GM23338 (cell line): ENCODE measurements at regions not wholly inside any gene's neighbourhood (a gene's known extent, or its start where the extent isn't known, plus 50 kb on each side); places are given as distances from the start of the nearest gene placed in this dataset.

Experiments
- ATAC-seq: fragments of 200-7000 bp; cut with Tn5 transposase; 3 replicates; pipeline ENCODE4 v1.9.1; 2020
- DNase-seq: peaks from one replicate; pipeline ENCODE4 v3.0.0-alpha.2; 2015; ENCODE audit warnings: low spot score
- H2AFZ ChIP-seq: fragments of 200-600 bp; sonication (generic); 2 replicates; pipeline ENCODE4 v1.8.0; 2016; ENCODE audit warnings: antibody characterized with exemption, mild to moderate bottlenecking, moderate library complexity
- H3F3A ChIP-seq: fragments of 200-600 bp; sonication (generic); replicated peaks from 2 replicates; pipeline ENCODE4 v1.8.0; 2017; ENCODE audit warnings: antibody characterized with exemption, mixed run types, low read depth
- H3K27ac ChIP-seq: fragments of 200-600 bp; sonication (generic); 2 replicates; pipeline ENCODE4 v1.6.1; 2016; ENCODE audit warnings: low read depth
- H3K27me3 ChIP-seq: fragments of 200-600 bp; sonication (generic); 2 replicates; pipeline ENCODE4 v1.8.0; 2016; ENCODE audit warnings: mild to moderate bottlenecking, mixed run types, moderate library complexity; ENCODE audit not compliant: insufficient read depth
- H3K36me3 ChIP-seq: fragments of 200-600 bp; sonication (generic); 2 replicates; pipeline ENCODE4 v1.8.0; 2016; ENCODE audit warnings: mild to moderate bottlenecking; ENCODE audit not compliant: insufficient read depth
- H3K4me1 ChIP-seq: fragments of 200-600 bp; sonication (generic); 2 replicates; pipeline ENCODE4 v1.8.0; 2016; ENCODE audit warnings: mild to moderate bottlenecking, moderate library complexity; ENCODE audit not compliant: insufficient read depth
- H3K4me2 ChIP-seq: fragments of 200-600 bp; sonication (generic); 2 replicates; pipeline ENCODE4 v1.7.1; 2017; ENCODE audit warnings: mixed run types
- H3K4me3 ChIP-seq: fragments of 200-600 bp; sonication (generic); 2 replicates; pipeline ENCODE4 v1.6.1; 2016; ENCODE audit warnings: mixed run types
- H3K79me2 ChIP-seq: fragments of 200-600 bp; sonication (generic); replicated peaks from 2 replicates; pipeline ENCODE4 v1.8.0; 2017; ENCODE audit warnings: mild to moderate bottlenecking; ENCODE audit not compliant: insufficient read depth
- H3K9me2 ChIP-seq: fragments of 200-600 bp; sonication (generic); 2 replicates; pipeline ENCODE4 v1.8.0; 2017; ENCODE audit not compliant: insufficient read depth
- H4K20me1 ChIP-seq: fragments of 200-600 bp; sonication (generic); replicated peaks from 2 replicates; pipeline ENCODE4 v1.8.0; 2017; ENCODE audit warnings: mild to moderate bottlenecking; ENCODE audit not compliant: insufficient read depth
- H3K27ac Mint-ChIP-seq: 2 replicates; pipeline ENCODE4 v1.8.0; 2020; ENCODE audit warnings: inconsistent platforms, mild to moderate bottlenecking, moderate library complexity, mixed read lengths
- H3K27me3 Mint-ChIP-seq: 3 replicates; pipeline ENCODE4 v1.8.0; 2022; ENCODE audit warnings: low read depth, mild to moderate bottlenecking, moderate library complexity, mixed read lengths, inconsistent platforms; ENCODE audit not compliant: insufficient read depth, poor library complexity
- H3K36me3 Mint-ChIP-seq: 3 replicates; pipeline ENCODE4 v1.8.0; 2021; ENCODE audit warnings: low read depth, mild to moderate bottlenecking, inconsistent platforms, moderate library complexity, mixed read lengths
- H3K4me1 Mint-ChIP-seq: 3 replicates; pipeline ENCODE4 v1.8.0; 2020; ENCODE audit warnings: mild to moderate bottlenecking, inconsistent platforms, mixed read lengths
- H3K4me3 Mint-ChIP-seq: 3 replicates; pipeline ENCODE4 v1.8.0; 2021; ENCODE audit warnings: moderate library complexity, mild to moderate bottlenecking, inconsistent platforms, mixed read lengths
- H3K9me3 Mint-ChIP-seq: 3 replicates; pipeline ENCODE4 v1.8.0; 2020; ENCODE audit warnings: moderate library complexity, mild to moderate bottlenecking, inconsistent platforms, mixed read lengths
- CREB1 ChIP-seq: fragments of 250-450 bp; sonication (Bioruptor Pico); IDR thresholded peaks from 2 replicates; pipeline ENCODE4 v1.5.0; 2020; ENCODE audit warnings: low read depth, mild to moderate bottlenecking, moderate library complexity
- EZH2 ChIP-seq: fragments of 200-600 bp; sonication (generic); IDR thresholded peaks from one replicate; pipeline ENCODE4 v1.8.0; 2017; ENCODE audit warnings: antibody characterized with exemption, mild to moderate bottlenecking, low read depth; ENCODE audit not compliant: unreplicated experiment
- EZH2phosphoT487 ChIP-seq: fragments of 200-600 bp; sonication (generic); IDR thresholded peaks from one replicate; pipeline ENCODE4 v1.8.1; 2018; ENCODE audit warnings: antibody characterized with exemption; ENCODE audit not compliant: unreplicated experiment
- POLR2AphosphoS5 ChIP-seq: IDR thresholded peaks from 2 replicates; pipeline ENCODE4 v1.6.1; 2016; ENCODE audit warnings: antibody characterized with exemption, low read depth
- STAT1 ChIP-seq: IDR thresholded peaks from one replicate; pipeline ENCODE4 v1.6.1; 2016; ENCODE audit warnings: antibody characterized with exemption; ENCODE audit not compliant: unreplicated experiment
- ZNF114 ChIP-seq: fragments of 250-450 bp; sonication (Bioruptor Pico); IDR thresholded peaks from 2 replicates; pipeline ENCODE4 v1.5.0; 2020; ENCODE audit warnings: mild to moderate bottlenecking, moderate library complexity
- ZNF331 ChIP-seq: fragments of 250-450 bp; sonication (Bioruptor Pico); IDR thresholded peaks from 2 replicates; pipeline ENCODE4 v1.5.0; 2020; ENCODE audit warnings: low read depth, mild to moderate bottlenecking, moderate library complexity
- TF ChIP-seq, protein P1 (sequence below): IDR thresholded peaks from one replicate; pipeline ENCODE4 v1.6.1; 2018; ENCODE audit warnings: antibody characterized with exemption; ENCODE audit not compliant: unreplicated experiment
- TF ChIP-seq, protein P2 (sequence below), 2 experiments: fragments of 200-600 bp in 1 of 2; sonication (generic) in 1 of 2; conservative IDR thresholded peaks; 2 replicates each; pipeline versions ENCODE4 v1.5.1 to v1.6.1; 2016 to 2017; ENCODE audit warnings: antibody characterized with exemption in 2 of 2, low read depth in 2 of 2, mild to moderate bottlenecking in 2 of 2, moderate library complexity in 1 of 2
- TF ChIP-seq, protein P3 (sequence below): fragments of 250-450 bp; sonication (Bioruptor Pico); IDR thresholded peaks from 2 replicates; pipeline ENCODE4 v1.5.0; 2020; ENCODE audit warnings: mild to moderate bottlenecking, moderate library complexity

DNA sequence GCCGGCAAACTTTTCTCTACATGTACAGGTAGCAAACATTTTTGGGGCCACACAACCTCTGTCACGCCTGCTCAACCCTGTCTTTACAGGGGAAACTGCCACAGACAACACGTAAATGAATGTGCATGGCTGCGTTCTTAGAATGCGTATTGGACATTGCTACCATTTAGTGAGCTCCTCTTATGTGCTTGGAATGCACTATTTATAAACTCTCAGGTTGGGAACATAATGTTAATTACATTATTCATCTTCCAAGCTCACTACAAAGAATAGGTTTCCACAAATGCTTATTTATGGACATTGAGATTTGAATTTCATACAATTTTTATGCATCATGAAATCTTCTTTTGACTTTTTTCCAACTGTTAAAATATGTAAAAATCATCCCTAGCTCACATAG, 92.0 kb upstream of the RPS6KA2 start:
- no peak overlapping the region for H3K4me3 Mint-ChIP-seq
- ATAC-seq: no peak
- H3K4me1 Mint-ChIP-seq: peaks cover 5% of the 10 kb centered on the region
- H3K27ac Mint-ChIP-seq: no peak overlapping the region
- Histone ChIP-seq H3K79me2 (no peaks in the 10 kb centered on the region), H4K20me1 (0 out of 2 replicates have a peak, but pooled peaks cover 3% of the 10 kb centered on the region), H3K4me1 (no peaks in the 10 kb centered on the region), H2AFZ (no peak overlapping the region), H3F3A (no peaks in the 10 kb centered on the region), H3K36me3 (no peaks in the 10 kb centered on the region), H3K4me3 (no peak overlapping the region), H3K27me3 (no peaks in the 10 kb centered on the region), H3K27ac (no peak overlapping the region), H3K4me2 (no peak overlapping the region), H3K9me2 (no peaks in the 10 kb centered on the region)
- H3K36me3 Mint-ChIP-seq: no peaks in the 10 kb centered on the region
- DNase-seq: no peak
- H3K9me3 Mint-ChIP-seq: no peaks in the 10 kb centered on the region
- H3K27me3 Mint-ChIP-seq: peaks cover 2% of the 10 kb centered on the region
- TF ChIP-seq, protein P1, sequence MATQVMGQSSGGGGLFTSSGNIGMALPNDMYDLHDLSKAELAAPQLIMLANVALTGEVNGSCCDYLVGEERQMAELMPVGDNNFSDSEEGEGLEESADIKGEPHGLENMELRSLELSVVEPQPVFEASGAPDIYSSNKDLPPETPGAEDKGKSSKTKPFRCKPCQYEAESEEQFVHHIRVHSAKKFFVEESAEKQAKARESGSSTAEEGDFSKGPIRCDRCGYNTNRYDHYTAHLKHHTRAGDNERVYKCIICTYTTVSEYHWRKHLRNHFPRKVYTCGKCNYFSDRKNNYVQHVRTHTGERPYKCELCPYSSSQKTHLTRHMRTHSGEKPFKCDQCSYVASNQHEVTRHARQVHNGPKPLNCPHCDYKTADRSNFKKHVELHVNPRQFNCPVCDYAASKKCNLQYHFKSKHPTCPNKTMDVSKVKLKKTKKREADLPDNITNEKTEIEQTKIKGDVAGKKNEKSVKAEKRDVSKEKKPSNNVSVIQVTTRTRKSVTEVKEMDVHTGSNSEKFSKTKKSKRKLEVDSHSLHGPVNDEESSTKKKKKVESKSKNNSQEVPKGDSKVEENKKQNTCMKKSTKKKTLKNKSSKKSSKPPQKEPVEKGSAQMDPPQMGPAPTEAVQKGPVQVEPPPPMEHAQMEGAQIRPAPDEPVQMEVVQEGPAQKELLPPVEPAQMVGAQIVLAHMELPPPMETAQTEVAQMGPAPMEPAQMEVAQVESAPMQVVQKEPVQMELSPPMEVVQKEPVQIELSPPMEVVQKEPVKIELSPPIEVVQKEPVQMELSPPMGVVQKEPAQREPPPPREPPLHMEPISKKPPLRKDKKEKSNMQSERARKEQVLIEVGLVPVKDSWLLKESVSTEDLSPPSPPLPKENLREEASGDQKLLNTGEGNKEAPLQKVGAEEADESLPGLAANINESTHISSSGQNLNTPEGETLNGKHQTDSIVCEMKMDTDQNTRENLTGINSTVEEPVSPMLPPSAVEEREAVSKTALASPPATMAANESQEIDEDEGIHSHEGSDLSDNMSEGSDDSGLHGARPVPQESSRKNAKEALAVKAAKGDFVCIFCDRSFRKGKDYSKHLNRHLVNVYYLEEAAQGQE: no peak
- TF ChIP-seq EZH2phosphoT487 (no peak), EZH2 (no peak), STAT1 (no peak)

GRCh38 chr6:166718516-166718915, 91.5 kb upstream of the RPS6KA2 start:
- peaks cover 2% of the 10 kb centered on the region for H3K27me3 Mint-ChIP-seq
- H3K27ac Mint-ChIP-seq: no peak overlapping the region
- H3K27ac ChIP-seq: no peak overlapping the region

More at GRCh38 chr6:166718516-166718915, 91.5 kb upstream of the RPS6KA2 start:
- H4K20me1 ChIP-seq: 0 out of 2 replicates have a peak, but pooled peaks cover 3% of the 10 kb centered on the region
- DNase-seq: no peak
- H3K4me3 Mint-ChIP-seq: no peak overlapping the region
- no peak overlapping the region for H2AFZ ChIP-seq
- H3K4me2 ChIP-seq: no peak overlapping the region
- H3K9me3 Mint-ChIP-seq: no peaks in the 10 kb centered on the region
- H3K9me2 ChIP-seq: no peaks in the 10 kb centered on the region
- H3K36me3 Mint-ChIP-seq: no peaks in the 10 kb centered on the region
- H3K4me1 Mint-ChIP-seq: peaks cover 5% of the 10 kb centered on the region
- no peaks in the 10 kb centered on the region for H3K36me3 ChIP-seq
- no peak overlapping the region for H3K4me3 ChIP-seq
- TF ChIP-seq ZNF114 (CRISPR knock-in tag): no peak
- TF ChIP-seq ZNF331 (CRISPR knock-in tag): no peak
- TF ChIP-seq, protein P2, sequence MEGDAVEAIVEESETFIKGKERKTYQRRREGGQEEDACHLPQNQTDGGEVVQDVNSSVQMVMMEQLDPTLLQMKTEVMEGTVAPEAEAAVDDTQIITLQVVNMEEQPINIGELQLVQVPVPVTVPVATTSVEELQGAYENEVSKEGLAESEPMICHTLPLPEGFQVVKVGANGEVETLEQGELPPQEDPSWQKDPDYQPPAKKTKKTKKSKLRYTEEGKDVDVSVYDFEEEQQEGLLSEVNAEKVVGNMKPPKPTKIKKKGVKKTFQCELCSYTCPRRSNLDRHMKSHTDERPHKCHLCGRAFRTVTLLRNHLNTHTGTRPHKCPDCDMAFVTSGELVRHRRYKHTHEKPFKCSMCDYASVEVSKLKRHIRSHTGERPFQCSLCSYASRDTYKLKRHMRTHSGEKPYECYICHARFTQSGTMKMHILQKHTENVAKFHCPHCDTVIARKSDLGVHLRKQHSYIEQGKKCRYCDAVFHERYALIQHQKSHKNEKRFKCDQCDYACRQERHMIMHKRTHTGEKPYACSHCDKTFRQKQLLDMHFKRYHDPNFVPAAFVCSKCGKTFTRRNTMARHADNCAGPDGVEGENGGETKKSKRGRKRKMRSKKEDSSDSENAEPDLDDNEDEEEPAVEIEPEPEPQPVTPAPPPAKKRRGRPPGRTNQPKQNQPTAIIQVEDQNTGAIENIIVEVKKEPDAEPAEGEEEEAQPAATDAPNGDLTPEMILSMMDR (conservative IDR thresholded peaks at IDR 0.05; ENCODE audit: low read depth in 2 of 2): no peak
- no peak for TF ChIP-seq CREB1
- TF ChIP-seq, protein P3, sequence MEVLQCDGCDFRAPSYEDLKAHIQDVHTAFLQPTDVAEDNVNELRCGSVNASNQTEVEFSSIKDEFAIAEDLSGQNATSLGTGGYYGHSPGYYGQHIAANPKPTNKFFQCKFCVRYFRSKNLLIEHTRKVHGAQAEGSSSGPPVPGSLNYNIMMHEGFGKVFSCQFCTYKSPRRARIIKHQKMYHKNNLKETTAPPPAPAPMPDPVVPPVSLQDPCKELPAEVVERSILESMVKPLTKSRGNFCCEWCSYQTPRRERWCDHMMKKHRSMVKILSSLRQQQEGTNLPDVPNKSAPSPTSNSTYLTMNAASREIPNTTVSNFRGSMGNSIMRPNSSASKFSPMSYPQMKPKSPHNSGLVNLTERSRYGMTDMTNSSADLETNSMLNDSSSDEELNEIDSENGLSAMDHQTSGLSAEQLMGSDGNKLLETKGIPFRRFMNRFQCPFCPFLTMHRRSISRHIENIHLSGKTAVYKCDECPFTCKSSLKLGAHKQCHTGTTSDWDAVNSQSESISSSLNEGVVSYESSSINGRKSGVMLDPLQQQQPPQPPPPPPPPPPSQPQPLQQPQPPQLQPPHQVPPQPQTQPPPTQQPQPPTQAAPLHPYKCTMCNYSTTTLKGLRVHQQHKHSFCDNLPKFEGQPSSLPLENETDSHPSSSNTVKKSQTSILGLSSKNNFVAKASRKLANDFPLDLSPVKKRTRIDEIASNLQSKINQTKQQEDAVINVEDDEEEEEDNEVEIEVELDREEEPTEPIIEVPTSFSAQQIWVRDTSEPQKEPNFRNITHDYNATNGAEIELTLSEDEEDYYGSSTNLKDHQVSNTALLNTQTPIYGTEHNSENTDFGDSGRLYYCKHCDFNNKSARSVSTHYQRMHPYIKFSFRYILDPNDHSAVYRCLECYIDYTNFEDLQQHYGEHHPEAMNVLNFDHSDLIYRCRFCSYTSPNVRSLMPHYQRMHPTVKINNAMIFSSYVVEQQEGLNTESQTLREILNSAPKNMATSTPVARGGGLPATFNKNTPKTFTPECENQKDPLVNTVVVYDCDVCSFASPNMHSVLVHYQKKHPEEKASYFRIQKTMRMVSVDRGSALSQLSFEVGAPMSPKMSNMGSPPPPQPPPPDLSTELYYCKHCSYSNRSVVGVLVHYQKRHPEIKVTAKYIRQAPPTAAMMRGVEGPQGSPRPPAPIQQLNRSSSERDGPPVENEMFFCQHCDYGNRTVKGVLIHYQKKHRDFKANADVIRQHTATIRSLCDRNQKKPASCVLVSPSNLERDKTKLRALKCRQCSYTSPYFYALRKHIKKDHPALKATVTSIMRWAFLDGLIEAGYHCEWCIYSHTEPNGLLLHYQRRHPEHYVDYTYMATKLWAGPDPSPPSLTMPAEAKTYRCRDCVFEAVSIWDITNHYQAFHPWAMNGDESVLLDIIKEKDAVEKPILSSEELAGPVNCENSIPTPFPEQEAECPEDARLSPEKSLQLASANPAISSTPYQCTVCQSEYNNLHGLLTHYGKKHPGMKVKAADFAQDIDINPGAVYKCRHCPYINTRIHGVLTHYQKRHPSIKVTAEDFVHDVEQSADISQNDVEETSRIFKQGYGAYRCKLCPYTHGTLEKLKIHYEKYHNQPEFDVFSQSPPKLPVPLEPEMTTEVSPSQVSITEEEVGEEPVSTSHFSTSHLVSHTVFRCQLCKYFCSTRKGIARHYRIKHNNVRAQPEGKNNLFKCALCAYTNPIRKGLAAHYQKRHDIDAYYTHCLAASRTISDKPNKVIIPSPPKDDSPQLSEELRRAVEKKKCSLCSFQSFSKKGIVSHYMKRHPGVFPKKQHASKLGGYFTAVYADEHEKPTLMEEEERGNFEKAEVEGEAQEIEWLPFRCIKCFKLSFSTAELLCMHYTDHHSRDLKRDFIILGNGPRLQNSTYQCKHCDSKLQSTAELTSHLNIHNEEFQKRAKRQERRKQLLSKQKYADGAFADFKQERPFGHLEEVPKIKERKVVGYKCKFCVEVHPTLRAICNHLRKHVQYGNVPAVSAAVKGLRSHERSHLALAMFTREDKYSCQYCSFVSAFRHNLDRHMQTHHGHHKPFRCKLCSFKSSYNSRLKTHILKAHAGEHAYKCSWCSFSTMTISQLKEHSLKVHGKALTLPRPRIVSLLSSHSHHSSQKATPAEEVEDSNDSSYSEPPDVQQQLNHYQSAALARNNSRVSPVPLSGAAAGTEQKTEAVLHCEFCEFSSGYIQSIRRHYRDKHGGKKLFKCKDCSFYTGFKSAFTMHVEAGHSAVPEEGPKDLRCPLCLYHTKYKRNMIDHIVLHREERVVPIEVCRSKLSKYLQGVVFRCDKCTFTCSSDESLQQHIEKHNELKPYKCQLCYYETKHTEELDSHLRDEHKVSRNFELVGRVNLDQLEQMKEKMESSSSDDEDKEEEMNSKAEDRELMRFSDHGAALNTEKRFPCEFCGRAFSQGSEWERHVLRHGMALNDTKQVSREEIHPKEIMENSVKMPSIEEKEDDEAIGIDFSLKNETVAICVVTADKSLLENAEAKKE (CRISPR knock-in tag): no peak
- no peak for TF ChIP-seq POLR2AphosphoS5
- no peaks in the 10 kb centered on the region for H3K27me3 ChIP-seq
- H3K4me1 ChIP-seq: no peaks in the 10 kb centered on the region
- H3F3A ChIP-seq: no peaks in the 10 kb centered on the region
- no peaks in the 10 kb centered on the region for H3K79me2 ChIP-seq
- ATAC-seq: no peak
